Nephron progenitor cell (in vitro differentiated cells): ENCODE measurements at regions not wholly inside any gene's neighbourhood (a gene's known extent, or its start where the extent isn't known, plus 50 kb on each side); places are given as distances from the start of the nearest gene placed in this dataset.

Experiments used
- DNase-seq: peaks from one replicate; pipeline ENCODE4 v3.0.0; 2021
- H3K27ac Mint-ChIP-seq: 2 replicates; pipeline ENCODE4 v1.8.0; 2021; ENCODE audit warnings: mild to moderate bottlenecking, moderate library complexity, mixed read lengths
- H3K27me3 Mint-ChIP-seq: 2 replicates; pipeline ENCODE4 v1.8.0; 2021; ENCODE audit warnings: mild to moderate bottlenecking, low read depth, mixed read lengths; ENCODE audit not compliant: poor library complexity
- H3K36me3 Mint-ChIP-seq: 2 replicates; pipeline ENCODE4 v1.8.0; 2021; ENCODE audit warnings: low read depth, mixed read lengths
- H3K4me1 Mint-ChIP-seq: 2 replicates; pipeline ENCODE4 v1.8.0; 2021; ENCODE audit warnings: mixed read lengths
- H3K4me3 Mint-ChIP-seq: 2 replicates; pipeline ENCODE4 v1.8.0; 2021; ENCODE audit warnings: mild to moderate bottlenecking, moderate library complexity, mixed read lengths
- H3K9me3 Mint-ChIP-seq: 2 replicates; pipeline ENCODE4 v1.8.0; 2021; ENCODE audit warnings: mild to moderate bottlenecking, moderate library complexity, mixed read lengths
- TF ChIP-seq, protein P1 (sequence below): fragments of 200-600 bp; sonication (generic); IDR thresholded peaks from 2 replicates; pipeline ENCODE4 v1.5.0; 2021; ENCODE audit warnings: antibody characterized with exemption

DNA sequence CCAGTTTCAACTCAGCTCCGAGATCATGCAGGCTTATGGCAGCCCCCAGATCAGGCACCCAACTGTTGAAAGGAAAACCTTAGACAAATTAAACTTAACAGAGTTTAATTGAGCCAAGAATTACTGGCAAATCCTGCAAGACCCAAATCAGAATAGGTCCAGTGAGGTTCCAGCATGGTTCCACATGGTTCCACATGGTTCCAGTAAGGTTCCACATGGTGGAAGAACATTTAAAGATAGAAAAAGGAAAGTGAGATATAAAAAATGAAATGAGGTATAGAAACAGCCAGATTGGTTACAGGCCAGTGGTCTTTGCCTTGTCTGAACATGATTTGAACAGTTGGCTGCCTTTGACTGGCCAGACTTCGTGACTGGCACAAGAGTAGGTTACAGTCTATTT is 288.8 kb upstream of the LRRC7 start:
- no peak for DNase-seq
- H3K9me3 Mint-ChIP-seq = no peaks in the 10 kb centered on the region
- TF ChIP-seq, protein P1, sequence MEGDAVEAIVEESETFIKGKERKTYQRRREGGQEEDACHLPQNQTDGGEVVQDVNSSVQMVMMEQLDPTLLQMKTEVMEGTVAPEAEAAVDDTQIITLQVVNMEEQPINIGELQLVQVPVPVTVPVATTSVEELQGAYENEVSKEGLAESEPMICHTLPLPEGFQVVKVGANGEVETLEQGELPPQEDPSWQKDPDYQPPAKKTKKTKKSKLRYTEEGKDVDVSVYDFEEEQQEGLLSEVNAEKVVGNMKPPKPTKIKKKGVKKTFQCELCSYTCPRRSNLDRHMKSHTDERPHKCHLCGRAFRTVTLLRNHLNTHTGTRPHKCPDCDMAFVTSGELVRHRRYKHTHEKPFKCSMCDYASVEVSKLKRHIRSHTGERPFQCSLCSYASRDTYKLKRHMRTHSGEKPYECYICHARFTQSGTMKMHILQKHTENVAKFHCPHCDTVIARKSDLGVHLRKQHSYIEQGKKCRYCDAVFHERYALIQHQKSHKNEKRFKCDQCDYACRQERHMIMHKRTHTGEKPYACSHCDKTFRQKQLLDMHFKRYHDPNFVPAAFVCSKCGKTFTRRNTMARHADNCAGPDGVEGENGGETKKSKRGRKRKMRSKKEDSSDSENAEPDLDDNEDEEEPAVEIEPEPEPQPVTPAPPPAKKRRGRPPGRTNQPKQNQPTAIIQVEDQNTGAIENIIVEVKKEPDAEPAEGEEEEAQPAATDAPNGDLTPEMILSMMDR = no peak
- H3K27ac Mint-ChIP-seq = no peak overlapping the region
- no peaks in the 10 kb centered on the region for H3K36me3 Mint-ChIP-seq
- no peaks in the 10 kb centered on the region for H3K27me3 Mint-ChIP-seq
- peaks cover 13% of the 10 kb centered on the region for H3K4me1 Mint-ChIP-seq
- H3K4me3 Mint-ChIP-seq = no peak overlapping the region

DNA sequence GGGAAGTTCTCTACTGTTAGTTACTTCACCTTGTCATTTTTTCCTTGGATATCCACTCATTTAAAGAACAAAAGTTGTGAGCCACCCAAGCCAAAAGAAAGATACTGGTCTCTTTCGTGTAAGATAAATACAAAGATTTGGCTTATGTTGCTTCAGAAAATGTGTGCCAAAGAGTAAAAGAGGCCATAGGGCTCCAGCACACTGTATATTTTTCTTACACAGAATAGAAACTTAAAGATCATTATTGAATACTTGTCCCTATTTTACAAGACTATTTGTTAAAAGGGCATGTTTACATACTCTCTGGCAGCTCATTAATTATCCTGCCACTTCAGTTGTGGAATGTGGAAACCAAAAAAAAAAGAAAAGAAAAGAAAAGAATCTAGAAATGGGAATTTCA is 284.2 kb upstream of the LRRC7 start:
- TF ChIP-seq, protein P1 = no peak
- Mint-ChIP-seq H3K9me3 (no peaks in the 10 kb centered on the region), H3K36me3 (no peaks in the 10 kb centered on the region), H3K4me3 (no peak overlapping the region), H3K4me1 (peaks cover 27% of the 10 kb centered on the region), H3K27me3 (no peaks in the 10 kb centered on the region), H3K27ac (no peak overlapping the region)
- no peak for DNase-seq

DNA sequence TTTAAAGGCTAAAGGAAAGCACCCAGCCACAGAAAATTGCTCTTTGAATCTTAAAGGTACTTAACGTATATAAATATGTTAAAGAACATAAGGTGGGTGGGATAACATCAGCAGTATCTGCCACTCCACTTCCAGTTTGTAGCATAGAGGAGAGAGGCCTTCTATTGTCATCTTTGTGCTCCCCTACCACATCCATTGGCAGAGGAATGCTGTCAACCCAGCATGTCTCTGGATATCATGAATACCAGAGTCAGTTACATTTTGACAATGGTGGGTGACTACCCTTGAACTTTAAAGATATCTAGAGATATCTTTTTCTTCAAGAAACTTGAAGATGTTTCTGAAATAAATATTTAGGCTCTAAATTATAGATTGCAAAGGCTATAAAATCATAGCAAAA is 283.2 kb upstream of the LRRC7 start:
- DNase-seq = no peak
- H3K36me3 Mint-ChIP-seq = no peaks in the 10 kb centered on the region
- no peaks in the 10 kb centered on the region for H3K9me3 Mint-ChIP-seq
- no peak overlapping the region for H3K4me3 Mint-ChIP-seq
- TF ChIP-seq, protein P1 = no peak
- no peaks in the 10 kb centered on the region for H3K27me3 Mint-ChIP-seq
- peaks cover 32% of the 10 kb centered on the region for H3K4me1 Mint-ChIP-seq
- no peak overlapping the region for H3K27ac Mint-ChIP-seq

DNA sequence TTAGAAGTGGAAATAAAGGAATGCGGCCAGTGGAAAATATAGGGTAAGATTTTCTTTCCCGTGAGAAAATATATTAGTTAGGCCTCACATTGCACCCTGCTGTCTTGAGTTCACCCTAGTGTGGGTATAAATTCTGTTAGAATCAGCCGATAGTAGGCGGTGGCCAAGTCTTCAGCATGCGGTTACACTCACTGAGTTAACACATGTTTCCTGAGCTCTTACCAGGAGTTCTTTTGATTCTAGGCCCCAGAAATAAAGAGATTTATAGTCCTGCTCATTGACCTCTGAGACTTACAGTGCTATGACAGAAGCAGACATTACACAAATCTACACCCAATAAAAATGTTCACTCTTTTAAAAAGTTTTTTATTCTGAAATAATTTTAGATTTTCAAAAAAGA is 279.3 kb upstream of the LRRC7 start:
- Mint-ChIP-seq H3K4me3 (no peak overlapping the region), H3K27ac (no peak overlapping the region), H3K36me3 (no peaks in the 10 kb centered on the region), H3K9me3 (no peaks in the 10 kb centered on the region), H3K4me1 (peaks cover 23% of the 10 kb centered on the region), H3K27me3 (no peaks in the 10 kb centered on the region)
- no peak for DNase-seq
- TF ChIP-seq, protein P1 = no peak

DNA sequence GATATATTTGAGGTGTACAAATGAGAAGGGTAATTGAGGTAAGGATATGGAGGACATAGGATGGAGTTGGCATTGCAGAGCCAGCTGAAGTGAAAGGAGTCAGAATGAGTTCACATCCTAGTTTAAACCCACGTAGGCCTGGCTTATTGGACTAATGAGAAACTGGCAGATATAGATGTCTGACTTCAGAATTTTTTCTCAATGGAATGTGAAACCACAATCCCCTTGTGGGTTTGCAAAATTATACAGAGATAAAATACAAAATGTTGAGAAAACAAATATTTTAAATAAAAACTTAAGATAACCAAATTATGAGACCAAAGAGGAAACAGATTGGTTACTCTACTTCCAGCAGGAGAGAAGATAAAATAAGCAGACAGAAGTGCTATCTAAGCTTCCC is 277.4 kb upstream of the LRRC7 start:
- peaks cover 16% of the 10 kb centered on the region for H3K4me1 Mint-ChIP-seq
- no peaks in the 10 kb centered on the region for H3K9me3 Mint-ChIP-seq
- TF ChIP-seq, protein P1 = no peak
- DNase-seq = no peak
- H3K36me3 Mint-ChIP-seq = no peaks in the 10 kb centered on the region
- H3K4me3 Mint-ChIP-seq = no peak overlapping the region
- no peaks in the 10 kb centered on the region for H3K27me3 Mint-ChIP-seq
- H3K27ac Mint-ChIP-seq = peak overlapping the region; percentile 1

DNA sequence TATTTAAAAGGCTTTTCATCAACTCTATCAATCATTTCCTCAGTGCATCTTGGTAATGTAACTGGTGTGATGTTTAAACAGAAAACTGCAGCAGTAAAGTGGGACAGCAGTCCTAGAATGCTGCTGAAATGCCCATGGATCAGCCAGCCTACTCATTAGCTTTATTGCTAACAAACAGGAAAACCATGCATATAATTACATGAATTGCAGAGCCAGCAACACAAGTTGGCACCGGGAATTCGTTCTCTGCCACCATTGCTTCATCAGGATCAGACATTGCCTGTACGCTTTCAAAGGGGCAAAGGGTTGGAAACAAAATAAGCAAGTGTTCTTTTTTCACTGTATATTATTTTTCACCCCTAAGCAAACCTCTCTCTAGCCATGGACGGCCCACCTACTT is 276.2 kb upstream of the LRRC7 start:
- Mint-ChIP-seq H3K4me3 (no peak overlapping the region), H3K9me3 (no peaks in the 10 kb centered on the region)
- TF ChIP-seq, protein P1 = no peak

More for the DNA sequence above, 276.2 kb upstream of the LRRC7 start:
- Mint-ChIP-seq H3K27ac (no peak overlapping the region), H3K4me1 (peaks cover 16% of the 10 kb centered on the region), H3K27me3 (no peaks in the 10 kb centered on the region), H3K36me3 (no peaks in the 10 kb centered on the region)
- DNase-seq = no peak
